ENCODE measurements at regions not wholly inside any gene's neighbourhood (a gene's known extent, or its start where the extent isn't known, plus 50 kb on each side); places are given as distances from the start of the nearest gene placed in this dataset.

GRCh38 chr1:163866564-163866963, 544.8 kb downstream of the NUF2 start:
- no peak overlapping the region for H3K27ac ChIP-seq (ENCODE audit: low read depth, low read length, poor library complexity, severe bottlenecking)
- ChIA-PET CTCF (no interaction called here), POLR2A (ENCODE audit: low non-redundant PET) (interaction anchor here (0.7 kb wide), 1 partner anchor 315 kb away, joined by 3 read pairs; no protein-coding TSS in a partner anchor)
- no peaks in the 10 kb centered on the region for H3K36me3 ChIP-seq (ENCODE audit: insufficient read depth, low read length, poor library complexity, severe bottlenecking)
- TF ChIP-seq CTCF (conservative IDR thresholded peaks at IDR 0.05; ENCODE audit: low read depth, low read length) (no peak), EZH2 (IDR thresholded peaks at IDR 0.05; ENCODE audit: borderline replicate concordance, low read depth, low read length, poor library complexity, severe bottlenecking) (no peak)
- BruUV-seq (replicated peaks), result no TSS peak
- no peak for DNase-seq (ENCODE audit: low spot score)
- no peaks in the 10 kb centered on the region for H3K27me3 ChIP-seq (replicated peaks; ENCODE audit: insufficient read depth, low read depth, low read length, poor library complexity)
- intact Hi-C loops (cut with micrococcal nuclease; ENCODE audit: unreplicated experiment), result no loop called here
- no peak overlapping the region for H3K4me3 ChIP-seq (ENCODE audit: low read depth, low read length, poor library complexity, severe bottlenecking)
- H3K4me1 ChIP-seq (ENCODE audit: insufficient read depth, low read length, poor library complexity, severe bottlenecking), result no peaks in the 10 kb centered on the region
- peaks cover 4% of the 10 kb centered on the region for H3K9me3 ChIP-seq (ENCODE audit: low read depth, low read length, poor library complexity, severe bottlenecking)

DNA sequence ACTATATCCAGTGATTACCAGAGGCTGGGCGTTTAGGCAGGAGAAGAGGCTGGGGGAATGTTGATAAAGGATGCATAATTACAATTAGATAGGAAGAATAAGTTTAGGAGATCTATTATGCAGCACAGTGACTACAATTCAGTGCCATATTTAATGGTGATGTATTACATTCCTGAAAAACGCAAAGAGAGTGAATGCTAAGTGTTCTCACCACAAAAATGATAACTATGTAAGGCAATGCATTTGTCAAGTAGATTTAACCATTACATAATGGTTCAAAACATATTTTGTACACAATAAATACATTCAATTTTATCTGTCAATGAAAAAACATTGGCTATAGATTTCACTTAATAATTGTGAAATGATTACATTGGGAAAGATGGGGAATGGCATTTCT, 548.9 kb downstream of the NUF2 start:
- BruUV-seq (replicated peaks), result no TSS peak
- H3K4me1 ChIP-seq (ENCODE audit: insufficient read depth, low read length, poor library complexity, severe bottlenecking), result peaks cover 7% of the 10 kb centered on the region
- peaks cover 4% of the 10 kb centered on the region for H3K9me3 ChIP-seq (ENCODE audit: low read depth, low read length, poor library complexity, severe bottlenecking)
- CTCF ChIA-PET, result no interaction called here
- TF ChIP-seq CTCF (conservative IDR thresholded peaks at IDR 0.05; ENCODE audit: low read depth, low read length) (no peak), EZH2 (IDR thresholded peaks at IDR 0.05; ENCODE audit: borderline replicate concordance, low read depth, low read length, poor library complexity, severe bottlenecking) (no peak)
- H3K4me3 ChIP-seq (ENCODE audit: low read depth, low read length, poor library complexity, severe bottlenecking), result no peak overlapping the region
- DNase-seq (ENCODE audit: low spot score), result no peak
- no peaks in the 10 kb centered on the region for H3K36me3 ChIP-seq (ENCODE audit: insufficient read depth, low read length, poor library complexity, severe bottlenecking)
- intact Hi-C loops (cut with micrococcal nuclease; ENCODE audit: unreplicated experiment), result no loop called here
- no peak overlapping the region for H3K27ac ChIP-seq (ENCODE audit: low read depth, low read length, poor library complexity, severe bottlenecking)
- H3K27me3 ChIP-seq (replicated peaks; ENCODE audit: insufficient read depth, low read depth, low read length, poor library complexity), result no peaks in the 10 kb centered on the region
- POLR2A ChIA-PET (ENCODE audit: low non-redundant PET), result no interaction called here

- H3K4me1 ChIP-seq (ENCODE audit: insufficient read depth, low read length, poor library complexity, severe bottlenecking), result peaks cover 22% of the 10 kb centered on the region
- no peak overlapping the region for H3K4me3 ChIP-seq (ENCODE audit: low read depth, low read length, poor library complexity, severe bottlenecking)
- no TSS peak for BruUV-seq (replicated peaks)
- peaks cover 4% of the 10 kb centered on the region for H3K9me3 ChIP-seq (ENCODE audit: low read depth, low read length, poor library complexity, severe bottlenecking)
- ChIA-PET POLR2A (ENCODE audit: low non-redundant PET) (no interaction called here), CTCF (no interaction called here)
- no peak overlapping the region for H3K27ac ChIP-seq (ENCODE audit: low read depth, low read length, poor library complexity, severe bottlenecking)
- intact Hi-C loops (cut with micrococcal nuclease; ENCODE audit: unreplicated experiment), result no loop called here
- H3K36me3 ChIP-seq (ENCODE audit: insufficient read depth, low read length, poor library complexity, severe bottlenecking), result no peaks in the 10 kb centered on the region
- TF ChIP-seq CTCF (conservative IDR thresholded peaks at IDR 0.05; ENCODE audit: low read depth, low read length) (no peak), EZH2 (IDR thresholded peaks at IDR 0.05; ENCODE audit: borderline replicate concordance, low read depth, low read length, poor library complexity, severe bottlenecking) (no peak)
- H3K27me3 ChIP-seq (replicated peaks; ENCODE audit: insufficient read depth, low read depth, low read length, poor library complexity), result no peaks in the 10 kb centered on the region
- DNase-seq (ENCODE audit: low spot score), result no peak
Measured at GRCh38 chr1:163872067-163872466, 550.3 kb downstream of the NUF2 start.
